ENCODE measurements at regions not wholly inside any gene's neighbourhood (a gene's known extent, or its start where the extent isn't known, plus 50 kb on each side); places are given as distances from the start of the nearest gene placed in this dataset.

- H3K4me2 ChIP-seq (ENCODE audit: low read length): no peak overlapping the region
- no peaks in the 10 kb centered on the region for H3K4me1 ChIP-seq (ENCODE audit: control insufficient read depth in 1 of 2, insufficient read depth in 2 of 2, low read length in 2 of 2)
- no peaks in the 10 kb centered on the region for H3K79me2 ChIP-seq (ENCODE audit: insufficient read depth, low read length)
- H3K36me3 ChIP-seq (ENCODE audit: control insufficient read depth in 1 of 2, insufficient read depth in 2 of 2, low read length in 2 of 2): no peaks in the 10 kb centered on the region
- intact Hi-C loops (cut with micrococcal nuclease): no loop called here
- ATAC-seq (no peak), DNase-seq (ENCODE audit: low read depth, low spot score) (no peak)
- no peak overlapping the region for H2AFZ ChIP-seq (ENCODE audit: low read depth, low read length, poor library complexity, severe bottlenecking)
- BruUV-seq (replicated peaks): no TSS peak
- CTCF ChIA-PET: no interaction called here
- H3K27me3 ChIP-seq (ENCODE audit: insufficient read depth, low read length): no peaks in the 10 kb centered on the region
- no peaks in the 10 kb centered on the region for H3K9me3 ChIP-seq (ENCODE audit: control insufficient read depth in 1 of 2, insufficient read depth in 1 of 2, low read depth in 1 of 2, low read length in 2 of 2)
- no peaks in the 10 kb centered on the region for H4K20me1 ChIP-seq (ENCODE audit: insufficient read depth)
- no peak overlapping the region for H3K27ac ChIP-seq (ENCODE audit: low read depth, low read length)
- TF ChIP-seq EGR1 (IDR thresholded peaks at IDR 0.05; ENCODE audit: low read depth) (no peak), TCF7L2 (IDR thresholded peaks at IDR 0.05; ENCODE audit: borderline replicate concordance, extremely low read depth, insufficient read depth, insufficient read length) (no peak), JUND (IDR thresholded peaks at IDR 0.05) (no peak), CTCF (IDR thresholded peaks at IDR 0.05 in 2 of 3, conservative IDR thresholded peaks at IDR 0.05 in 1 of 3; ENCODE audit: borderline replicate concordance in 1 of 3, insufficient read depth in 1 of 3, low read depth in 2 of 3, low read length in 2 of 3) (no peak), EZH2 (IDR thresholded peaks at IDR 0.05) (no peak), SP1 (IDR thresholded peaks at IDR 0.05; ENCODE audit: low read depth) (no peak), POLR2AphosphoS5 (IDR thresholded peaks at IDR 0.05; ENCODE audit: low read depth, low read length) (no peak), MAX (IDR thresholded peaks at IDR 0.05) (no peak), POLR2A (IDR thresholded peaks at IDR 0.05; ENCODE audit: borderline replicate concordance, extremely low read depth, insufficient read depth, insufficient read length) (no peak), ATF3 (IDR thresholded peaks at IDR 0.05) (no peak)
- H3K4me3 ChIP-seq (replicated peaks in 1 of 2; ENCODE audit: low read depth in 1 of 2, low read length in 2 of 2): no peak overlapping the region
- no peaks in the 10 kb centered on the region for H3K9me2 ChIP-seq (ENCODE audit: insufficient read depth)
- RAD21 ChIA-PET (ENCODE audit: low non-redundant PET in 1 of 2, low total read pairs in 2 of 2, uncharacterized antibody in 2 of 2, unreplicated experiment in 2 of 2): no interaction called here
- no peak overlapping the region for H3K9ac ChIP-seq (ENCODE audit: low read length)
- POLR2A ChIA-PET: no interaction called here
Measured at GRCh38 chr4:12120968-12121367, 692.3 kb upstream of the HS3ST1 start.
